SHP77 treated with DMSO at 0.1 percent for 48 hours (cell line): ENCODE measurements at regions not wholly inside any gene's neighbourhood (a gene's known extent, or its start where the extent isn't known, plus 50 kb on each side); places are given as distances from the start of the nearest gene placed in this dataset.

Source experiments
- DNase-seq: peaks from one replicate; lab custom pipeline; 2025; lab: John Stamatoyannopoulos, UW

- no peak for DNase-seq
These were observed 132.0 kb upstream of the MYCN start for GRCh38 chr2:15808204-15808910.

GRCh38 chr2:15808944-15809343 is 131.4 kb upstream of the MYCN start:
- no peak for DNase-seq

- DNase-seq: no peak
These were observed 130.9 kb upstream of the MYCN start for GRCh38 chr2:15809404-15809803.

- DNase-seq: no peak
These were observed 129.7 kb upstream of the MYCN start for GRCh38 chr2:15810477-15811150.

GRCh38 chr2:15811367-15811766 is 129.0 kb upstream of the MYCN start:
- no peak for DNase-seq

GRCh38 chr2:15812187-15812780 is 128.1 kb upstream of the MYCN start:
- no peak for DNase-seq

GRCh38 chr2:15813481-15814266 is 126.7 kb upstream of the MYCN start:
- DNase-seq: no peak

GRCh38 chr2:15814403-15814802 is 125.9 kb upstream of the MYCN start:
- DNase-seq: no peak

- DNase-seq: no peak
These were observed 125.4 kb upstream of the MYCN start for GRCh38 chr2:15814946-15815345.

GRCh38 chr2:15816226-15816625 is 124.1 kb upstream of the MYCN start:
- DNase-seq: no peak

- DNase-seq: no peak
These were observed 123.5 kb upstream of the MYCN start for GRCh38 chr2:15816674-15817406.

GRCh38 chr2:15817748-15818147 is 122.6 kb upstream of the MYCN start:
- no peak for DNase-seq

GRCh38 chr2:15818318-15818753 is 122.0 kb upstream of the MYCN start:
- no peak for DNase-seq

- no peak for DNase-seq
These were observed 121.5 kb upstream of the MYCN start for GRCh38 chr2:15818881-15819280.

GRCh38 chr2:15819562-15820256 is 120.6 kb upstream of the MYCN start:
- no peak for DNase-seq

- DNase-seq: no peak
These were observed 120.1 kb upstream of the MYCN start for GRCh38 chr2:15820257-15820566.

GRCh38 chr2:15820927-15821326 is 119.4 kb upstream of the MYCN start:
- no peak for DNase-seq

GRCh38 chr2:15822151-15823044 is 118.0 kb upstream of the MYCN start:
- DNase-seq: no peak

- no peak for DNase-seq
These were observed 116.6 kb upstream of the MYCN start for GRCh38 chr2:15823459-15824396.
